H9 (cell line): ENCODE measurements at regions not wholly inside any gene's neighbourhood (a gene's known extent, or its start where the extent isn't known, plus 50 kb on each side); places are given as distances from the start of the nearest gene placed in this dataset.

Source experiments
- DNase-seq: peaks from one replicate; pipeline ENCODE4 v3.0.0-alpha.2; 2017
- H2AFZ ChIP-seq: one replicate; pipeline ENCODE4 v1.6.1; 2013; ENCODE audit warnings: mild to moderate bottlenecking, low read length, control low read depth, moderate library complexity
- H2AK5ac ChIP-seq: 2 replicates; pipeline ENCODE4 v1.6.1; 2013; ENCODE audit warnings: low read length, control low read depth, mixed read lengths; ENCODE audit not compliant: insufficient read length
- H2BK120ac ChIP-seq: one replicate; pipeline ENCODE4 v1.6.1; 2013; ENCODE audit warnings: low read depth, mild to moderate bottlenecking, low read length, control low read depth, inconsistent platforms; ENCODE audit not compliant: poor library complexity, severe bottlenecking
- H2BK12ac ChIP-seq: 2 replicates; pipeline ENCODE4 v1.6.1; 2013; ENCODE audit warnings: low read length, control low read depth, mixed read lengths, low read depth; ENCODE audit not compliant: insufficient read length
- H2BK15ac ChIP-seq: 2 replicates; pipeline ENCODE4 v1.6.1; 2013; ENCODE audit warnings: low read depth, low read length, control low read depth
- H2BK20ac ChIP-seq: one replicate; pipeline ENCODE4 v1.6.1; 2013; ENCODE audit warnings: low read depth, mild to moderate bottlenecking, low read length, control low read depth, inconsistent platforms; ENCODE audit not compliant: poor library complexity, severe bottlenecking
- H2BK5ac ChIP-seq: 2 replicates; pipeline ENCODE4 v1.6.1; 2013; ENCODE audit warnings: low read length, control low read depth, mixed read lengths; ENCODE audit not compliant: insufficient read length
- H3K14ac ChIP-seq: 2 replicates; pipeline ENCODE4 v1.6.1; 2013; ENCODE audit warnings: low read length, control low read depth; ENCODE audit not compliant: insufficient read depth
- H3K18ac ChIP-seq: 2 replicates; pipeline ENCODE4 v1.6.1; 2013; ENCODE audit warnings: low read depth, mild to moderate bottlenecking, mixed read lengths, low read length, control low read depth; ENCODE audit not compliant: insufficient read length
- H3K23ac ChIP-seq: 2 replicates; pipeline ENCODE4 v1.6.1; 2013; ENCODE audit warnings: low read length, control low read depth, mixed read lengths, low read depth; ENCODE audit not compliant: insufficient read length
- H3K23me2 ChIP-seq: 2 replicates; pipeline ENCODE4 v1.6.1; 2013; ENCODE audit warnings: low read depth, mild to moderate bottlenecking, mixed read lengths, low read length, control low read depth; ENCODE audit not compliant: insufficient read length, poor library complexity, severe bottlenecking
- H3K27ac ChIP-seq: 2 replicates; pipeline ENCODE4 v1.5.1; 2013; ENCODE audit warnings: low read length, control low read depth, mixed read lengths, low read depth; ENCODE audit not compliant: insufficient read length
- H3K27me3 ChIP-seq: 2 replicates; pipeline ENCODE4 v1.6.1; 2013; ENCODE audit warnings: low read length, control low read depth, inconsistent platforms; ENCODE audit not compliant: insufficient read depth
- H3K4ac ChIP-seq: 2 replicates; pipeline ENCODE4 v1.6.1; 2013; ENCODE audit warnings: low read depth, mild to moderate bottlenecking, control low read depth, inconsistent platforms, low read length, moderate library complexity
- H3K4me1 ChIP-seq: 2 replicates; pipeline ENCODE4 v1.6.1; 2013; ENCODE audit warnings: low read length, control low read depth, inconsistent platforms; ENCODE audit not compliant: insufficient read depth
- H3K4me2 ChIP-seq: 2 replicates; pipeline ENCODE4 v1.6.1; 2013; ENCODE audit warnings: low read length, control low read depth, mixed read lengths; ENCODE audit not compliant: insufficient read length, insufficient read depth
- H3K56ac ChIP-seq: 2 replicates; pipeline ENCODE4 v1.6.1; 2013; ENCODE audit warnings: low read depth, mild to moderate bottlenecking, mixed read lengths, low read length, control low read depth; ENCODE audit not compliant: insufficient read length
- H3K79me1 ChIP-seq: 2 replicates; pipeline ENCODE4 v1.6.1; 2013; ENCODE audit warnings: low read depth, mild to moderate bottlenecking, moderate library complexity, low read length, control low read depth, inconsistent platforms; ENCODE audit not compliant: insufficient read depth, poor library complexity, severe bottlenecking
- H3K79me2 ChIP-seq: 2 replicates; pipeline ENCODE4 v1.6.1; 2013; ENCODE audit warnings: low read length, control low read depth, inconsistent platforms; ENCODE audit not compliant: insufficient read depth
- H3K9ac ChIP-seq: 2 replicates; pipeline ENCODE4 v1.6.1; 2013; ENCODE audit warnings: low read length, control low read depth, mixed read lengths; ENCODE audit not compliant: insufficient read length; ENCODE audit errors: extremely low read depth
- H3K9me3 ChIP-seq: one replicate; pipeline ENCODE4 v1.6.1; 2013; ENCODE audit warnings: low read depth, low read length, inconsistent platforms; ENCODE audit not compliant: control insufficient read depth
- H3T11ph ChIP-seq: one replicate; pipeline ENCODE4 v1.6.1; 2013; ENCODE audit warnings: mild to moderate bottlenecking, low read length, control low read depth, inconsistent platforms
- H4K20me1 ChIP-seq: one replicate; pipeline ENCODE4 v1.6.1; 2013; ENCODE audit not compliant: control insufficient read depth, insufficient read length, insufficient read depth
- H4K5ac ChIP-seq: 2 replicates; pipeline ENCODE4 v1.6.1; 2013; ENCODE audit warnings: low read depth, mild to moderate bottlenecking, mixed read lengths, low read length, control low read depth; ENCODE audit not compliant: insufficient read length
- H4K8ac ChIP-seq: replicated peaks from 2 replicates; pipeline ENCODE4 v1.6.1; 2013; ENCODE audit warnings: low read length, control low read depth, mixed read lengths, low read depth; ENCODE audit not compliant: insufficient read length
- H4K91ac ChIP-seq: 2 replicates; pipeline ENCODE4 v1.6.1; 2013; ENCODE audit warnings: low read depth, mild to moderate bottlenecking, moderate library complexity, mixed read lengths, low read length, control low read depth; ENCODE audit not compliant: insufficient read length
- H3K27ac Mint-ChIP-seq, 3 experiments: 2 replicates in 2 of 3; 3 replicates in 1 of 3; pipeline ENCODE4 v1.8.0; 2020 to 2021; ENCODE audit warnings: mixed read lengths in 3 of 3, mild to moderate bottlenecking in 1 of 3, moderate library complexity in 1 of 3
- H3K27me3 Mint-ChIP-seq: 2 replicates; pipeline ENCODE4 v1.8.0; 2021; ENCODE audit warnings: low read depth, mild to moderate bottlenecking, moderate library complexity, mixed read lengths
- H3K36me3 Mint-ChIP-seq, 3 experiments: 2 replicates in 2 of 3; 3 replicates in 1 of 3; pipeline ENCODE4 v1.8.0; 2020 to 2021; ENCODE audit warnings: low read depth in 3 of 3, mixed read lengths in 3 of 3; ENCODE audit not compliant: insufficient read depth in 1 of 3
- H3K4me1 Mint-ChIP-seq, 2 experiments: 2 replicates each; pipeline ENCODE4 v1.8.0; 2020; ENCODE audit warnings: mixed read lengths in 2 of 2
- H3K4me3 Mint-ChIP-seq, 2 experiments: 2 replicates in 1 of 2; 3 replicates in 1 of 2; pipeline ENCODE4 v1.8.0; 2020 to 2021; ENCODE audit warnings: mild to moderate bottlenecking in 2 of 2, mixed read lengths in 2 of 2, moderate library complexity in 1 of 2
- H3K9me3 Mint-ChIP-seq, 2 experiments: 2 replicates in 1 of 2; 3 replicates in 1 of 2; pipeline ENCODE4 v1.8.0; 2020; ENCODE audit warnings: mild to moderate bottlenecking in 2 of 2, mixed read lengths in 2 of 2, moderate library complexity in 1 of 2
- CTCF ChIP-seq: fragments of 200-600 bp; sonication (generic); conservative IDR thresholded peaks from 3 replicates; pipeline ENCODE4 v1.8.0; 2021; ENCODE audit warnings: antibody characterized with exemption, mild to moderate bottlenecking
- WGBS: extraction: QIAGEN DNeasy Blood & Tissue Kit; methylation state at CpG from one replicate; pipeline ENCODE4 v1.1.7; 2013; ENCODE audit warnings: missing lambda C conversion rate, low lambda C conversion rate, mixed read lengths; ENCODE audit not compliant: insufficient read length; ENCODE audit errors: extremely low coverage; 5-methylcytosine and 5-hydroxymethylcytosine counted together

GRCh38 chr3:24550588-24550987 lies 55.9 kb upstream of the THRB start:
- Histone ChIP-seq H3K14ac (no peak overlapping the region), H4K5ac (no peak overlapping the region), H3T11ph (no peak overlapping the region), H3K27ac (no peak overlapping the region), H3K4me2 (no peak overlapping the region), H4K91ac (no peak overlapping the region), H3K79me1 (no peaks in the 10 kb centered on the region), H3K79me2 (no peaks in the 10 kb centered on the region), H3K9me3 (no peaks in the 10 kb centered on the region), H3K56ac (no peak overlapping the region), H3K18ac (no peak overlapping the region), H2BK20ac (no peak overlapping the region), H3K9ac (no peak overlapping the region), H3K4me1 (no peaks in the 10 kb centered on the region), H3K27me3 (no peaks in the 10 kb centered on the region), H2BK15ac (no peak overlapping the region), H3K23me2 (no peaks in the 10 kb centered on the region), H3K23ac (no peak overlapping the region), H2BK120ac (no peak overlapping the region), H2AFZ (no peak overlapping the region), H2BK5ac (no peak overlapping the region), H2AK5ac (no peak overlapping the region), H4K8ac (no peak overlapping the region), H4K20me1 (no peaks in the 10 kb centered on the region), H3K4ac (no peak overlapping the region), H2BK12ac (no peak overlapping the region)
- WGBS = no CpG with 5 or more reads among the region's 1 CpG
- Mint-ChIP-seq H3K4me3 (no peak overlapping the region), H3K36me3 (no peaks in the 10 kb centered on the region), H3K4me1 (no peaks in the 10 kb centered on the region), H3K27ac (no peak overlapping the region), H3K9me3 (no peaks in the 10 kb centered on the region), H3K27me3 (no peaks in the 10 kb centered on the region)
- no peak for DNase-seq
- no peak for TF ChIP-seq CTCF
